SU-DHL-6 (cell line): ENCODE measurements at regions not wholly inside any gene's neighbourhood (a gene's known extent, or its start where the extent isn't known, plus 50 kb on each side); places are given as distances from the start of the nearest gene placed in this dataset.

Source experiments
- EZH2phosphoT487 ChIP-seq: fragments of 200-600 bp; sonication (generic), shearing (Covaris generic); conservative IDR thresholded peaks from 2 replicates; pipeline ENCODE4 v1.6.1; 2018; ENCODE audit warnings: mild to moderate bottlenecking, antibody characterized with exemption, low read length, moderate library complexity, mixed read lengths
- TF ChIP-seq, protein P1 (sequence below): fragments of 200-600 bp; sonication (generic); IDR thresholded peaks from one replicate; pipeline ENCODE4 v1.5.1; 2017; ENCODE audit warnings: antibody characterized with exemption, mild to moderate bottlenecking, low read length, moderate library complexity; ENCODE audit not compliant: insufficient read depth, poor library complexity, severe bottlenecking

DNA sequence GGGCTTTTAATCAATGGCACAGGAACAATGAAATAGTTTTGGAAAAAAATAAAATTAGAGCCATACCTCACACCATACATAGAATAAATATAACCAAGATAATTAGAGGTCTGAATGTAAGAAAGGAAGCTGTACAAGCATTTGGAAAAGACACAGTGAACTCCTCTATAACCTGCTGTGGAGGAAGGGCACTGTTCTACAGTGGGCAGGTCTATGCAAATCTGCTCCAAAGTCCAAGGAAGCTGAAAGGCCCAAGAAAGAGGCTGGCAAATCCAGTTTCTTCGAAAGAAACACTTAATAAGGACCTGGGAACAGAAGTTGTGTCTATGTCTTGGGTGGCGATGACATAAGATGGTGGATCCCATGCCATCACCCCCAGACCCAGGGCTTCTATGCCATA, 169.4 kb upstream of the RALGAPA2 start:
- TF ChIP-seq, protein P1, sequence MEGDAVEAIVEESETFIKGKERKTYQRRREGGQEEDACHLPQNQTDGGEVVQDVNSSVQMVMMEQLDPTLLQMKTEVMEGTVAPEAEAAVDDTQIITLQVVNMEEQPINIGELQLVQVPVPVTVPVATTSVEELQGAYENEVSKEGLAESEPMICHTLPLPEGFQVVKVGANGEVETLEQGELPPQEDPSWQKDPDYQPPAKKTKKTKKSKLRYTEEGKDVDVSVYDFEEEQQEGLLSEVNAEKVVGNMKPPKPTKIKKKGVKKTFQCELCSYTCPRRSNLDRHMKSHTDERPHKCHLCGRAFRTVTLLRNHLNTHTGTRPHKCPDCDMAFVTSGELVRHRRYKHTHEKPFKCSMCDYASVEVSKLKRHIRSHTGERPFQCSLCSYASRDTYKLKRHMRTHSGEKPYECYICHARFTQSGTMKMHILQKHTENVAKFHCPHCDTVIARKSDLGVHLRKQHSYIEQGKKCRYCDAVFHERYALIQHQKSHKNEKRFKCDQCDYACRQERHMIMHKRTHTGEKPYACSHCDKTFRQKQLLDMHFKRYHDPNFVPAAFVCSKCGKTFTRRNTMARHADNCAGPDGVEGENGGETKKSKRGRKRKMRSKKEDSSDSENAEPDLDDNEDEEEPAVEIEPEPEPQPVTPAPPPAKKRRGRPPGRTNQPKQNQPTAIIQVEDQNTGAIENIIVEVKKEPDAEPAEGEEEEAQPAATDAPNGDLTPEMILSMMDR, result no peak
- TF ChIP-seq EZH2phosphoT487, result no peak
